ENCODE measurements at regions not wholly inside any gene's neighbourhood (a gene's known extent, or its start where the extent isn't known, plus 50 kb on each side); places are given as distances from the start of the nearest gene placed in this dataset.

DNA sequence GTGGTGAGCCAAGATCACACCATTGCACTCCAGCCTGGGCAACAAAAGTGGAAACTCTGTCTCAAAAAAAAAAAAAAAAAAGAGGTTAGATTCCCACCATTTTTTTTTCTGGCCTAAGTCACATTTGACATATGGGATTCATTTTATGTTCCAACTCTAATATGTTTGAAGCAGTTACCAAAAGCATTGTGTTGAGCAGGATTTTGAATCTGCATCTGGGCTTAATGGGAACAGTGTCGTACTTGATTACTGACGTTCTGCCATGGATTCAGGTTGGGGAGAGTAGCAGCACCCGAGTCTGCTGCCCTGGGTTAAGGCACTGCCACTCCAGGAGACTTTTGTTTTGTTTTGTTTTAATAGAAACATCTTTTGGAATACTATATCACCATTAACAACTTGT lies 348.7 kb upstream of the TBL1XR1 start:
- TF ChIP-seq, protein P1, sequence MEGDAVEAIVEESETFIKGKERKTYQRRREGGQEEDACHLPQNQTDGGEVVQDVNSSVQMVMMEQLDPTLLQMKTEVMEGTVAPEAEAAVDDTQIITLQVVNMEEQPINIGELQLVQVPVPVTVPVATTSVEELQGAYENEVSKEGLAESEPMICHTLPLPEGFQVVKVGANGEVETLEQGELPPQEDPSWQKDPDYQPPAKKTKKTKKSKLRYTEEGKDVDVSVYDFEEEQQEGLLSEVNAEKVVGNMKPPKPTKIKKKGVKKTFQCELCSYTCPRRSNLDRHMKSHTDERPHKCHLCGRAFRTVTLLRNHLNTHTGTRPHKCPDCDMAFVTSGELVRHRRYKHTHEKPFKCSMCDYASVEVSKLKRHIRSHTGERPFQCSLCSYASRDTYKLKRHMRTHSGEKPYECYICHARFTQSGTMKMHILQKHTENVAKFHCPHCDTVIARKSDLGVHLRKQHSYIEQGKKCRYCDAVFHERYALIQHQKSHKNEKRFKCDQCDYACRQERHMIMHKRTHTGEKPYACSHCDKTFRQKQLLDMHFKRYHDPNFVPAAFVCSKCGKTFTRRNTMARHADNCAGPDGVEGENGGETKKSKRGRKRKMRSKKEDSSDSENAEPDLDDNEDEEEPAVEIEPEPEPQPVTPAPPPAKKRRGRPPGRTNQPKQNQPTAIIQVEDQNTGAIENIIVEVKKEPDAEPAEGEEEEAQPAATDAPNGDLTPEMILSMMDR (IDR thresholded peaks at IDR 0.05; ENCODE audit: low read depth, low read length, poor library complexity, severe bottlenecking), result no peak
- no peak for TF ChIP-seq EZH2phosphoT487 (IDR thresholded peaks at IDR 0.05; ENCODE audit: borderline replicate concordance, low read length)
